ENCODE measurements at regions not wholly inside any gene's neighbourhood (a gene's known extent, or its start where the extent isn't known, plus 50 kb on each side); places are given as distances from the start of the nearest gene placed in this dataset.

DNA sequence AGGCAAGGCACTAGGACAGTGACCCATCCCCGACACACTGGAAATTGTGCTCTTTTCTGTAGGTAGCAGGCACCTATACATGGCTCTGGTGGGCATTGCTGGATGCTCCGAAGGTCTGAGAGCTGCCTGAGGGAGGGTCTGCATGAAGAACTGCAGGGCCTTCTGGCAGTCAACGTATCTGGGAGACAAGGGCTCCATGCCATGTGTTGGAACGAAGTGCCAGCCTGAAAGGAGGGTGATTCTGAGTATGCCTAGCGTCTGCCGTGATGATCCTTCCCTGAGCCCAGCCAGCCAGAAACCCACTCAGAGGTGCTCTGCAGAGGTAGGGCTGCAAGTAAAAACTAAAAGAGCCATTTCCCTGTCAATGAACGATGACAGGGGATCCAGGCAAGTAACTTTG lies 453.2 kb downstream of the MED10 start:
- DNase-seq (ENCODE audit: low read depth), result no peak
- no peak for TF ChIP-seq CTCF (IDR thresholded peaks at IDR 0.05; ENCODE audit: insufficient read depth, low read depth, low read length, missing control alignments)
- H3K4me3 ChIP-seq (ENCODE audit: low read length), result no peak overlapping the region

- no peak for TF ChIP-seq CTCF (IDR thresholded peaks at IDR 0.05; ENCODE audit: insufficient read depth, low read depth, low read length, missing control alignments)
- no peak for DNase-seq (ENCODE audit: low read depth)
- no peak overlapping the region for H3K4me3 ChIP-seq (ENCODE audit: low read length)
Observed at GRCh38 chr5:5919411-5919810, 458.9 kb downstream of the MED10 start.

GRCh38 chr5:5906778-5907177 lies 471.6 kb downstream of the MED10 start:
- no peak for DNase-seq (ENCODE audit: low read depth)
- H3K4me3 ChIP-seq (ENCODE audit: low read length), result no peak overlapping the region
- no peak for TF ChIP-seq CTCF (IDR thresholded peaks at IDR 0.05; ENCODE audit: insufficient read depth, low read depth, low read length, missing control alignments)

- H3K4me3 ChIP-seq (ENCODE audit: low read length), result no peak overlapping the region
- no peak for TF ChIP-seq CTCF (IDR thresholded peaks at IDR 0.05; ENCODE audit: insufficient read depth, low read depth, low read length, missing control alignments)
- DNase-seq (ENCODE audit: low read depth), result no peak
Observed at GRCh38 chr5:5905186-5905585, 473.2 kb downstream of the MED10 start.

DNA sequence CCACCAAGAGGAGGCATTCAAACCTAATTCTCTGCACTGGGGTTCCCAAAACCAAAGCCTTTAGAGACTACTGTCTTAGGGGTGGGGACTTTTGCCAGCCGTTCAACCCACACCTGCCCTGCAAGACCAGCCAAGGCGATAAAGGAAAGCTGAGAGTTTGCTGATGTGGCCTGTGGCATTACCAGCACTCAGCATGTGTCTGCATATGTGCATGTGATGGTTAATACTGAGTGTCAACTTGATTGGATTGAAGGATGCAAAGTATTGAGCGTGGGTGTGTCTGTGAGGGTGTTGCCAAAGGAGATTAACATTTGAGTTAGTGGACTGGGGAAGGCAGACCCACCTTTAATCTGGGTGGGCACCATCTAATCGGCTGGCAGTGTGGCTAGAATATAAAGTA lies 474.2 kb downstream of the MED10 start:
- no peak overlapping the region for H3K4me3 ChIP-seq (ENCODE audit: low read length)
- no peak for DNase-seq (ENCODE audit: low read depth)
- TF ChIP-seq CTCF (IDR thresholded peaks at IDR 0.05; ENCODE audit: insufficient read depth, low read depth, low read length, missing control alignments), result no peak

- TF ChIP-seq CTCF (IDR thresholded peaks at IDR 0.05; ENCODE audit: insufficient read depth, low read depth, low read length, missing control alignments), result no peak
Observed at GRCh38 chr5:5902678-5903646, 475.4 kb downstream of the MED10 start.

GRCh38 chr5:5900350-5900749 lies 477.9 kb downstream of the ICE1 start:
- no peak for TF ChIP-seq CTCF (IDR thresholded peaks at IDR 0.05; ENCODE audit: insufficient read depth, low read depth, low read length, missing control alignments)
- H3K4me3 ChIP-seq (ENCODE audit: low read length), result no peak overlapping the region
- DNase-seq (ENCODE audit: low read depth), result no peak

More at GRCh38 chr5:5902678-5903646, 475.4 kb downstream of the MED10 start:
- DNase-seq (ENCODE audit: low read depth), result no peak
- no peak overlapping the region for H3K4me3 ChIP-seq (ENCODE audit: low read length)
